KMS-11 (cell line): ENCODE measurements at regions not wholly inside any gene's neighbourhood (a gene's known extent, or its start where the extent isn't known, plus 50 kb on each side); places are given as distances from the start of the nearest gene placed in this dataset.

Source experiments
- H2AFZ ChIP-seq: fragments of 200-600 bp; sonication (generic); 2 replicates; pipeline ENCODE4 v1.6.1; 2016; ENCODE audit warnings: antibody characterized with exemption, mixed run types, low read depth
- H3K27ac ChIP-seq: fragments of 200-600 bp; sonication (generic); 2 replicates; pipeline ENCODE4 v1.6.1; 2016; ENCODE audit warnings: mild to moderate bottlenecking, mixed run types
- H3K27me3 ChIP-seq: fragments of 200-600 bp; sonication (generic); 2 replicates; pipeline ENCODE4 v1.6.1; 2017; ENCODE audit warnings: mild to moderate bottlenecking, low read depth, mixed run types, moderate library complexity; ENCODE audit not compliant: insufficient read depth
- H3K36me3 ChIP-seq: fragments of 200-600 bp; sonication (generic); 2 replicates; pipeline ENCODE4 v1.6.1; 2017; ENCODE audit warnings: mild to moderate bottlenecking, mixed run types; ENCODE audit not compliant: insufficient read depth
- H3K4me1 ChIP-seq: fragments of 200-600 bp; sonication (generic); 2 replicates; pipeline ENCODE4 v1.6.1; 2016; ENCODE audit warnings: mild to moderate bottlenecking, low read depth, mixed run types; ENCODE audit not compliant: poor library complexity, severe bottlenecking
- H3K4me2 ChIP-seq: fragments of 200-600 bp; sonication (generic); 2 replicates; pipeline ENCODE4 v1.7.0; 2016; ENCODE audit warnings: mild to moderate bottlenecking, mixed run types
- H3K4me3 ChIP-seq: fragments of 200-600 bp; sonication (generic); IDR thresholded peaks from 2 replicates; pipeline ENCODE4 v1.6.1; 2017; ENCODE audit warnings: low read depth, low read length, mixed read lengths; ENCODE audit not compliant: insufficient read depth
- H3K79me2 ChIP-seq: fragments of 200-600 bp; sonication (generic); 2 replicates; pipeline ENCODE4 v1.6.1; 2016; ENCODE audit warnings: low read depth, mixed run types; ENCODE audit not compliant: insufficient read depth
- H3K9ac ChIP-seq: fragments of 200-600 bp; sonication (generic); 2 replicates; pipeline ENCODE4 v1.6.1; 2016; ENCODE audit warnings: mild to moderate bottlenecking, mixed run types
- H4K20me1 ChIP-seq: fragments of 200-600 bp; sonication (generic); 2 replicates; pipeline ENCODE4 v1.6.1; 2016; ENCODE audit warnings: mild to moderate bottlenecking, mixed run types; ENCODE audit not compliant: insufficient read depth
- TF ChIP-seq, protein P1 (sequence below): fragments of 200-600 bp; sonication (generic); conservative IDR thresholded peaks from 2 replicates; pipeline ENCODE4 v1.6.1; 2017; ENCODE audit warnings: low read depth, mild to moderate bottlenecking, antibody characterized with exemption, low read length, moderate library complexity, mixed read lengths

DNA sequence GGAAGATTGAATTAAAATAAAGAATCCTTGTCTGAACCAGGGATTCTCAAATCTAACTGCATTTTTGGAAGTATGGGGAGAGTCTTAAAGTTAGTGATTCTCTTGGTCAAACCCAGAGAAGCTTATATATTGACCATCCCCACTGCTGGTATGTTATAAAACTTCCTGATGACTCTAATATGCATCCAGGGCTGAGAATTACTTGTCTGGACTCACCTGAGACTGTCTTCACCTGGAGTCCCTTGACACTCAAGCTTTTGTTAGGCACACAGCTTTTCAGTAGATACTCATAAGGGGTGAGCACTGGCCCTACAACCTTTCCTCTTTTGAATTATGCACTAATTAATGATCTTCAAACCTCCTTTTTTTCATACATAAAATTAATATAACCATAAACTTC, 149.6 kb upstream of the GULP1 start:
- no peaks in the 10 kb centered on the region for H3K27me3 ChIP-seq
- TF ChIP-seq, protein P1, sequence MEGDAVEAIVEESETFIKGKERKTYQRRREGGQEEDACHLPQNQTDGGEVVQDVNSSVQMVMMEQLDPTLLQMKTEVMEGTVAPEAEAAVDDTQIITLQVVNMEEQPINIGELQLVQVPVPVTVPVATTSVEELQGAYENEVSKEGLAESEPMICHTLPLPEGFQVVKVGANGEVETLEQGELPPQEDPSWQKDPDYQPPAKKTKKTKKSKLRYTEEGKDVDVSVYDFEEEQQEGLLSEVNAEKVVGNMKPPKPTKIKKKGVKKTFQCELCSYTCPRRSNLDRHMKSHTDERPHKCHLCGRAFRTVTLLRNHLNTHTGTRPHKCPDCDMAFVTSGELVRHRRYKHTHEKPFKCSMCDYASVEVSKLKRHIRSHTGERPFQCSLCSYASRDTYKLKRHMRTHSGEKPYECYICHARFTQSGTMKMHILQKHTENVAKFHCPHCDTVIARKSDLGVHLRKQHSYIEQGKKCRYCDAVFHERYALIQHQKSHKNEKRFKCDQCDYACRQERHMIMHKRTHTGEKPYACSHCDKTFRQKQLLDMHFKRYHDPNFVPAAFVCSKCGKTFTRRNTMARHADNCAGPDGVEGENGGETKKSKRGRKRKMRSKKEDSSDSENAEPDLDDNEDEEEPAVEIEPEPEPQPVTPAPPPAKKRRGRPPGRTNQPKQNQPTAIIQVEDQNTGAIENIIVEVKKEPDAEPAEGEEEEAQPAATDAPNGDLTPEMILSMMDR, result no peak
- H3K27ac ChIP-seq, result no peak overlapping the region
- no peak overlapping the region for H2AFZ ChIP-seq
- no peak overlapping the region for H3K9ac ChIP-seq
- H3K79me2 ChIP-seq, result no peaks in the 10 kb centered on the region
- no peaks in the 10 kb centered on the region for H4K20me1 ChIP-seq
- H3K36me3 ChIP-seq, result no peaks in the 10 kb centered on the region
- H3K4me2 ChIP-seq, result no peak overlapping the region
- peaks cover 27% of the 10 kb centered on the region for H3K4me1 ChIP-seq
- H3K4me3 ChIP-seq, result no peak overlapping the region

DNA sequence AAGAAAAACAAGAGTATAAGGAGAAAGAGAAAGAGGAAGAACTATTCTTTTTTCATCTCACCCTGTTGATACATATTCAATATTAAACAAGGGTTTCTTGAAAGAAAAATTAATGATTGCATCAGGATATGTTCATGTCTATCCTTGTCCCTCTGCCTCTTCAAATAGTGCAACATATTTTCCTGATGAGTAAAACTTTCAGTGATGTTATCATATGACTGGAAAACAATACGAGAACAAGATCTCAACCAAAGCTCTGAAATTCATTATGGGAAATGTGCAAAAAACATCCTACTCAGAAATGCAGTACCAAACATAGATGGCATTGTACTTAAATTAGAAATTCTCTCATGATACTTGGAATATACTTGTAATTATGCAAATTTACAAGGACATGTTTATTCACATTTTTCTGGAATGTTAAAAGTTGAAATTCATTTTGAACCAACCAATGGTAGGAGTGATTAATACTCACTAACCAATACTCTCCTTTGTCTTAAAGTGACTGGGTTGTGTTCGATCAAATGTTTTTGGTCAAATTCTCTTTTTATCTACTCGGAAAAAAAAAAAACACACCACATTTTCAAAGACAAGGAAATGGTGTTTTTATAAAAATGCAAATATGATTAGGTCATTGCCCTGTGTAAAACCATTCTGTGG, 148.9 kb upstream of the GULP1 start:
- Histone ChIP-seq H3K79me2 (no peaks in the 10 kb centered on the region), H3K27ac (no peak overlapping the region), H3K4me1 (peaks cover 29% of the 10 kb centered on the region), H3K9ac (no peak overlapping the region), H4K20me1 (no peaks in the 10 kb centered on the region), H3K4me3 (no peak overlapping the region), H3K27me3 (no peaks in the 10 kb centered on the region), H2AFZ (no peak overlapping the region), H3K4me2 (no peak overlapping the region), H3K36me3 (no peaks in the 10 kb centered on the region)
- TF ChIP-seq, protein P1, result no peak

DNA sequence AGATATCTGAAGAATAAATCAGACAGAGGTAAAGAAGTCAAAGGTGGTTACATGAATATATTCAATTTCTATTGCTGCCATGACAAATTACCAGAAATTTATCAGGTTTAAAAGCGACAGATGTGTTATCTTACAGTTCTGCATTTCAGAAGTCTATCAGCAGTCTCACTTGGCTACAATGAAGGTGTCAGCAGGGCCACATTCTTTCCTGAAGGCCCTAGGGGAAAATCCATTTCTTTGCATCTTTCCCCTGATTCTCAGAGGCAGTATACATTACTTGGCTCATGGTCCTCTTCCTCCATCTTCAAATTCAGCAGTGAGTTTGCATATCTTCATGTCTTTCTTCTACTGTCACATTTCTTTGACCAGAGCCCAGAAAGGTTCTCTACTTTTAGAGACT, 145.8 kb upstream of the GULP1 start:
- Histone ChIP-seq H3K4me2 (no peak overlapping the region), H4K20me1 (no peaks in the 10 kb centered on the region), H2AFZ (no peak overlapping the region), H3K27ac (no peak overlapping the region), H3K9ac (no peak overlapping the region), H3K4me3 (no peak overlapping the region), H3K36me3 (no peaks in the 10 kb centered on the region), H3K79me2 (no peaks in the 10 kb centered on the region), H3K27me3 (no peaks in the 10 kb centered on the region), H3K4me1 (peaks cover 6% of the 10 kb centered on the region)
- TF ChIP-seq, protein P1, result no peak

DNA sequence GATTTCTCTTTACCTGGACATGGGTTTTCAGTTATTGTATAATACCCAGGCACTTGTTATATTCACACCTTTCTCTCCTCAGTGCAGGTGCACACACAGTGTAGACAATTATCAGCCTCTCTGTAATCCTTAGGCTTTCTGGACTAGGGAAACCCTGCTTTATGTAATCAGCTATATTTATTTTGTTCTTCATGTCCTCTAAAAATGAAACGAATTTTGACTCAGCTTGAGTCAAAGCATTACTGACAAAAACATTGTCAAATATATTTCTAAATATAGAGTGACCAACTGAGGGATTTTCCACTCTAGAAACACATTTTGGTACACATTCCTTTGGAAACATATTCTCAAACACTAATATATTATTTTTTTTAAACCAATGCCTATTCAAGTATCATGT, 144.8 kb upstream of the GULP1 start:
- H2AFZ ChIP-seq, result no peak overlapping the region
- TF ChIP-seq, protein P1, result no peak
- H3K9ac ChIP-seq, result no peak overlapping the region
- no peaks in the 10 kb centered on the region for H4K20me1 ChIP-seq
- H3K27me3 ChIP-seq, result no peaks in the 10 kb centered on the region
- H3K4me2 ChIP-seq, result no peak overlapping the region
- no peaks in the 10 kb centered on the region for H3K36me3 ChIP-seq
- no peak overlapping the region for H3K27ac ChIP-seq
- no peak overlapping the region for H3K4me3 ChIP-seq
- no peaks in the 10 kb centered on the region for H3K79me2 ChIP-seq
- H3K4me1 ChIP-seq, result peaks cover 6% of the 10 kb centered on the region
